Stimulated activated CD8-positive, alpha-beta memory T cell treated with anti-CD3 and anti-CD28 coated beads, Interleukin-7, amount 100 ng/mL, for 24 hours (primary cell): ENCODE measurements at regions not wholly inside any gene's neighbourhood (a gene's known extent, or its start where the extent isn't known, plus 50 kb on each side); places are given as distances from the start of the nearest gene placed in this dataset.

Experiments used
- DNase-seq: peaks from one replicate; pipeline ENCODE4 v3.0.0-alpha.2; 2020; ENCODE audit warnings: low read depth

DNA sequence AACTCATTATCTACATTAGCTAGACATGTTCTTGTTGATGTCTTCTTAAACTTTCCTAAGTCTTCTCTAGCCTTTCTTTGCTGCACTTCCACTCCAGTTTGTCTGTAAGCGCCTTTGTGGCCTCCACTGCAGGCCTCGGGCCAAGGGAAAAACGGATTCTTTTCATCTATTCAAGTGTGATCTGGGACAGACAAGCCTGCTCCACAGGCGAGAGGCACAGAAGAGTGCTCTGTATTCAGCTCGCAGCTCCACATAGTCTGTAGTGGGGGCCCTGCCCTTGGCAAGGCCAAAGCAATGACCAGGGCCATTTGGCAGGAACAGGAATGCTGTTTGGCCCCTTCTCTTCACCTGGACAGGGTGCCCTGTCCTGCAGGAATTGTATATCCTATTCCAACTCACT, 84.1 kb upstream of the BARX2 start:
- DNase-seq = no peak

DNA sequence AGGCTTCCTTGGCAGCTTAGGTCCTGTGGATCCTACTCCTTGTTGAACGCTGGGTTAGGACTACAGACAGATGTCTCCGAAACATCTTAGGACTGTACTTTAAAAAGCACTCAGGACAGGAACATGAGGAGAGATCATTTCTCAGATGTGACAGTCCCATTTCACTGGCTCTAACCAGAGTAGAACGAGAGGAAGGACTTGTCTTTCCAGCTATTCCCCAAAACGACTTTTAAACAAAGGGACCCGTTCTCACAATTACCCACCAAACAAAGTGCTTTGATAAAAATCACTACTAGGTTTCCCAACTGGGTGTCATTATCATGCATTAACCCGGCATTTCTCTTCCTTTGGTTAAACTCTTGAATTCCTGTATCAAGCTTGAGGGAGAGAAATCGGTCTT, 84.7 kb upstream of the BARX2 start:
- no peak for DNase-seq

GRCh38 chr11:129289350-129290040, 86.2 kb upstream of the BARX2 start:
- no peak for DNase-seq

DNA sequence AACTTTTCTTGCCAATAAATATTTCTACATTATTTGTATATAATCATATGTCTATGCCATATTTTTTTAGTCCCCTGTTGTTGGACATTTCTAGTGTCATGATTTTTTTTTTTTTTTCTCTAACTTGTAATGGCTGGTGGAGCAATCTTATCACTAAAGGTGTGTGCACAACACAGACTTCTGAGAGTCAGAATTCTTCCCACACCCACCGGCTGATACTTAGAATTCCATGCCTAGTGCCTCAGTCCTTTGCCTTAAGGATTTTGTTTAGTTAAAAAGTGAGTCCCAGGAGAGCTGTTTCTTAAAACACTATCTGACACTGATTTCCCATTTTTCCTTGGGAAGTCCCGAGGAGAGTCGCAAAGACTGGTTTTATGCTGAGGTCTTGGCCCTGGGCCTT, 87.7 kb upstream of the BARX2 start:
- no peak for DNase-seq

GRCh38 chr11:129286813-129287212, 88.8 kb upstream of the BARX2 start:
- no peak for DNase-seq

DNA sequence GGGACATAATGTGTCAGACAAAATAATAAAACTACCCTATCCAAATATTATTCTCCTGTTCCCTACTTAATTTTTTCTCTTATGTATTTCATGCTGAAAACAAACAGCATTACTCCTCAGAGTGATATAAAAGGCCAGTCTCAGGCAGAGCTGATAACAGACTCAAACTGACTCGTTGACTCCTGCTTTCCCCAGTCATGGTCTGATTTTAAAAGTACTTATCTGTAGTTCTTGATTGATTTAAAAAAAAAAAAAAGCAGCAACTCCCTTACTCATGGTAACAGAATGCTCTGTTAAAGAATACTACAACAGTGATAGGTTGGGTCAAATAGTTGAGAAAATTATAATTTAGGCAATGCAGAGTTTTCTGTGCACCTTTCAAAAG, 90.3 kb upstream of the BARX2 start:
- no peak for DNase-seq

GRCh38 chr11:129283141-129283540, 91.0 kb upstream of the ARHGAP32 start:
- DNase-seq = no peak

GRCh38 chr11:129282634-129283033, 90.5 kb upstream of the ARHGAP32 start:
- no peak for DNase-seq

DNA sequence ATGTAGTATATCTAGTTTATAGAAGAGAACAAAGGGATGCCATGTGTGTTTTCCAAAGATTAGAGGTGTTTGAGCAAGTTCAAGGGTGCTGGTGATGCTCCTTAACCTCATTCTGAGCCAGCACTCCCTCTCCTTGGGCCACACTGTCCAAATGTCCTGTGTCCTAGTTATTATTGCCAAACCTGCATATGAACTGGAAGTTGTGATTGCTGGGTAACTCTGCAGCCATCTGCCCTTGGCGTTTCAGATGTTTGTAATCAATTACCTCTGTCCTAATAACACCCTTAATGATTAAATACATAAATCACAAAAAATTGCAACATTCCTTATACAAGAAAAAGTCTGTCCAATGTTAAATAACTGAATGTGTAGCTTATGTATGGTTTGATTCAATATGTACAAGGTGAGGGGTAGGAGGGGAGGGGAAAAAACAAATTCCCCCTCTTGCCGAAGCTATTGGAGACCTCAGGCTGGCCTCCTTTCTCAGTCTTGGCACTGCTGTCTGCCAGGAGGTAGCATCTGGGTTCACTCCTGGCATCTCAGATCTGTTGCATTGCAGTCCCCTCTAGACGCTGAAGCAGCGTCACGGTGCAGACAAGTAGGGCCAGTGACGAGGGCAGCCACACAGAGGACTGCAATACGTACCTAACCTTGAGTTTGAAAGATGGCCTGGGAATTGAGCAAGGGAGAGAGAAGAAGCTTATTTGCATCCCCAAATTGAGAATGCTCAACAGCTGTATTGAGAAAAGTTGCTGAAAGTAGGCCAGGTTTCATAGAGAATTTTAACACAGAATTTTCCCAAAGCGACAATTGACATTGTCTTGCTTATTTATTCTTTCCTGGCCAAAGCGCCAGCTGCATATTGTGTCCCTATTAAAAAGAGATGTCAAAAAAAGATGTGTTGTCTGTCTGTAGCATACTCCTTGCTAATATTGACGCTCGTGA, 89.6 kb upstream of the ARHGAP32 start:
- DNase-seq = no peak

DNA sequence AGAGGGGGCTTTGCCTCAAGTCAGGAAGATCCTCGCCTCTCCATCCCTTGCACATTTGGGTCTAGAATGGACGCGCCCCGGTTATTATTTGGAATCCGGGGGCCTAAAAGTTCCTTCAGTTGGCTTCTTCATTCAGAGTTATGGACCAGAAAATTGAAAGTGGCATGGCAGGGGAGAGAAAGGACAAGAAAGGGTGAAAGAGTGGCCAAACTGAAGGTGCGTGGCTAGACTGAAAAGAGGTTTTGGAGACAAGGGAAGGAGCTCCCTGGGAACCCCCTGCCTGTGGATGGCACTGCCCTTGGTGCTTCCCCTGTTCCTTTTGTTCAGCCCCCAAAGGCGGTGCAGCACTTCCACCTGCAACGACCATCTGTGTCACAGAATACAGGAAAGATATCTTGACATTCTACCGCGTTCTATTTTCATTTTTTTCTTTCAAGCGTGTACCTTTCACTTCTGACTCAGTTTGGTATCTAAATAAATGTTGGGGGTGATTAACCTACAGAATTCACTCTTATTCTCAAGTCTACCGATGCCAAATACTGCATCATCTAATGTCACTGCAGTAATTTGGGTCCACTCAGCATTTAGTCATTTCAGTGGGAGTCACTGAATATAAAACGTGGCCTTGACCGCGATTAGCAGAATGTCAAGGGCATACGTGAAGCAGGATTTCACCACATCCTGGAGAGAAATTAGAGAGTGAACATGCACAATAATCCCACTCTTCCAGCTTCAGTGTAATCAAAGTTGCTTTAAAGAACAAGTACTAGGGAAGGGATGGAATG, 88.1 kb upstream of the ARHGAP32 start:
- no peak for DNase-seq

DNA sequence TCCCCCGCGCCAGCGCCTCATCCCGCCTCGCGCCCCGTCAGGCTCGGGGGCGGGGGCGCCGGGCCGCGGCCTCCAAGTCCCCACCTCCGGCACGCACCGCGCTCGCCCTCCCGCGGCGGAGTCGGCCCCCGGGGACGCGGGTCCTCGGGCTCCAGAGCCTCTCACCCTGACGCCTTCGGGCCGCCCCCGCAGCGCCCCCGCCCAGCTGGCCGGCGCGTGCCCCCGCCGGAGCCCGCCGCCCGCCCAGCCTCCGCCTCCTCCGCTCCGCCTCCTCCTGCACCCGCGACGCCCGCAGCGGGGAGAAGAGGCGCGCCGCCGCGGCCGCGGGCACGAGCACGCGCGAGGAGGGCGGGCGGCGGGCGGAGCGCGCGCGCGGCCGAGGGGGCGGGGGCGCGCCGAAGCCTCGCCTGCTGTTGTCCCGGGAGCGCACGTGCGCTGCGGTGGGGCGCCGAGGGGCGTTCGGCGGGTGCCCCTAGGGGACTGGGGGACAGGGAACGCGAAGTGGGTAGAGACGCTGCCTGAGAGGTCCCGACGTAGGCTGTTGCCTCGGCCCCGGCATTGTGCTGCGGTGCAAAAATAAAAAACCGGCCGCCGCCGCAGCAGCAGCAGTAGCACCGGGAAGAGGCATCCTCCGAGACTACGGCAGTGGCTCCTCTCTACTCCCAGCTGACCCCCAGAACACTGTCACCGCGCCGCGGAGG, 87.4 kb upstream of the ARHGAP32 start:
- peak; percentile 28 for DNase-seq

DNA sequence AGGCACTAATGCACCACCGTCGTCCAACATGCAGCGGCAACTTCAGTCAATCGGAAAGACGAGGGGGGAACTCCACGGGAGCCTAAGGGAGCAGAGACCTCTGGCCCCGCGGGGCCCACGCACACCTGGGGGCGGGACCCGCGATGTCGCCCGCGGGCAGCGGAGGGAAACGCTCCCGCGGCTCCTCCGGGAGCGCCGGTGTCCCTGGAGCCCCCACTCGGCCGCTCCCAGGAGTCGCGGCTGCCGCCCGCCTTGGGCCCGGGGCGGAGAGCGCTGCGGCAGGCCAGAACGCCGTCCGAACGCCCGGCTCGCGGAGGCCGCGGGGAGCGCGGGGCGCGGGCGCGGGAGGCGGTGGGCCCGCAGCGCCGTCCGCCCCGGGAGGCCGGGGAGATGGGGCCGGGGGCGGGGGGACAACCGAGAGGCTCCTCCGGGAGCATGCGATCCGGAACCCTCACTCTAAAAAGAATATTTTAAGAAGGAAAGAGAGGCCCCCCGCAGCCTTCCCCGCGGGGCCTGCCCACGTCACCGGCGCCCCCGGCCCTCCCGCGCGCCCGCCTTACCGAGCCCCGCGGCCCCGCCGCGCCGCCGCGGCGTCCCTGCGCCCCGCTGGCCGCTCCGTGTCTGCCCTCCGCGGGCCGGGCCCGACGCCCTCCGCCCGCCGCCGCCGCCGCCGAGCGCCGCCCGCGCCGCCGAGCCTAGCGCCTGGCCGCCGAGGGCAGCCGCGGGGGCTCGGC, 86.6 kb upstream of the ARHGAP32 start:
- DNase-seq = no peak

GRCh38 chr11:129277198-129277843, 85.2 kb upstream of the ARHGAP32 start:
- no peak for DNase-seq

DNA sequence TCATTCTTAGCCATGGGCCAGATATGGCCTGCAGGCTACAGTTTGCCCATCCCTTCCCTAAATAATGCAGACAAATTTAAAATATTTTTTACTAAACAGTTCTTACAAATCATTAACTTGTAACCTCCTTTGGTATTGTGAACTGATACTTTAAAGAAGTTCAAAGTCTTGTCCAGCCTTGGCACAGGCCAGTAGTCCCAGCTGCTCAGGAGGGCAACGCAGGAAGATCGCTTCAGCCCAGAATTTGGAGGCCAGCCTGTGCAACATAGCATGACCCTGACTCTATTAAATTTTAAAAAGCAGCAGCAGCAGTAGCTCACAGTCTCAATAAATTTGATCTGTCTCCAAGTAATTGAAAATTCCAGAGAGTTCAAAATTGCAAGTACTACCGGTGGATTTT, 83.7 kb upstream of the ARHGAP32 start:
- no peak for DNase-seq

- DNase-seq = no peak
Measured at GRCh38 chr11:129273944-129274711, 82.0 kb upstream of the ARHGAP32 start.

GRCh38 chr11:129273322-129273721, 81.2 kb upstream of the ARHGAP32 start:
- DNase-seq = no peak

- DNase-seq = no peak
Measured at GRCh38 chr11:129271030-129271429, 78.9 kb upstream of the ARHGAP32 start.

DNA sequence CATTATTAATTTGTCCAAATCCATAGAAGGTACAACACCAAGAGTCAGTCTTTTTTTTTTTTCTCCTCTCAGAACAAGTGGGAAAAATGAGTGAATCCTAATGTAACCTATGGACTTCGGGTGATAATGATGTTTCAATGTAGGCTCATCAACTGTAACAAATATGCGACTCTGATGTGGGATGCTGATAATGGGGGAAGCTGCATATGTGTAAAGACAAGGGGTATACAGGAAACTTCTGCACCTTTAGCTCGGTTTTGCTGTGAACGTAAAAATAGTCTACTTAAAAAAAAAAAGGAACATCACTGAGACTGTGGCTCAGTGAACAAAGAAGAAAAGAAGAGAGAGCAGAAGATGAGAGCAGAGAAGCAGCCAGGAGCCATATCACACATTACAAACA, 78.3 kb upstream of the ARHGAP32 start:
- no peak for DNase-seq

GRCh38 chr11:129268371-129268770, 76.2 kb upstream of the ARHGAP32 start:
- DNase-seq = no peak

- DNase-seq = no peak
Measured at GRCh38 chr11:129267716-129268115, 75.6 kb upstream of the ARHGAP32 start.
